Right atrium auricular region (tissue), 2 donors: ENCODE measurements at regions not wholly inside any gene's neighbourhood (a gene's known extent, or its start where the extent isn't known, plus 50 kb on each side); places are given as distances from the start of the nearest gene placed in this dataset.
"Not testable (repeated sequence)": the region's sequence is repeated elsewhere in the genome, so short reads cannot be mapped to it uniquely, and the experiment has no call there.

Experiments
- DNase-seq: peaks from one replicate; pipeline ENCODE4 v3.0.0-alpha.2; 2019; ENCODE audit warnings: low spot score
- H3K27ac ChIP-seq, 2 donors: fragments of 200-600 bp; sonication (generic); 1 replicate in 1 of 2; 2 replicates in 1 of 2; pipeline ENCODE4 v1.5.1; 2016 to 2019
- H3K27me3 ChIP-seq, 2 donors: fragments of 200-600 bp; sonication (generic); one replicate each; pipeline versions ENCODE4 v1.5.1 to v1.6.0; 2017 to 2019
- H3K36me3 ChIP-seq: fragments of 200-600 bp; sonication (generic); one replicate; pipeline ENCODE4 v1.5.1; 2016
- H3K4me1 ChIP-seq, 2 donors: fragments of 200-600 bp; sonication (generic); one replicate each; pipeline versions ENCODE4 v1.5.1 to v1.6.0; 2017 to 2019
- H3K4me3 ChIP-seq, 2 donors: fragments of 200-600 bp; sonication (generic); 1 replicate in 1 of 2; 2 replicates in 1 of 2; pipeline ENCODE4 v1.5.1; 2017 to 2019; ENCODE audit warnings: mild to moderate bottlenecking in 1 of 2, moderate library complexity in 1 of 2
- H3K9me3 ChIP-seq, 2 donors: fragments of 200-600 bp; sonication (generic); one replicate each; pipeline ENCODE4 v1.5.1; 2019
- CTCF ChIP-seq, 2 donors: fragments of 200-600 bp; sonication (generic); IDR thresholded peaks; one replicate each; pipeline ENCODE4 v1.5.1; 2019; ENCODE audit warnings: antibody characterized with exemption in 2 of 2

- H3K36me3 ChIP-seq, result no peaks in the 10 kb centered on the region
- no peaks in the 10 kb centered on the region for H3K4me1 ChIP-seq
- no peak for DNase-seq
- H3K27ac ChIP-seq, result no peak overlapping the region
- no peak overlapping the region for H3K4me3 ChIP-seq
- TF ChIP-seq CTCF (IDR thresholded peaks at IDR 0.05), result no peak
- H3K9me3 ChIP-seq, result no peaks in the 10 kb centered on the region
- H3K27me3 ChIP-seq, result no peaks in the 10 kb centered on the region
Measured at GRCh38 chr10:81200801-81201200, 663.1 kb downstream of the SH2D4B start.

GRCh38 chr10:81207359-81207758, 667.6 kb upstream of the NRG3 start:
- H3K9me3 ChIP-seq, H3K36me3 ChIP-seq, H3K4me3 ChIP-seq, H3K4me1 ChIP-seq, DNase-seq, H3K27ac ChIP-seq, H3K27me3 ChIP-seq: not testable (repeated sequence)

GRCh38 chr10:81213370-81213769, 661.6 kb upstream of the NRG3 start:
- no peaks in the 10 kb centered on the region for H3K4me1 ChIP-seq
- H3K27me3 ChIP-seq, result no peaks in the 10 kb centered on the region
- H3K4me3 ChIP-seq, result no peak overlapping the region
- H3K36me3 ChIP-seq, result no peaks in the 10 kb centered on the region
- H3K9me3 ChIP-seq, result no peaks in the 10 kb centered on the region
- H3K27ac ChIP-seq, result no peak overlapping the region
- no peak for TF ChIP-seq CTCF (IDR thresholded peaks at IDR 0.05)
- DNase-seq, result no peak

GRCh38 chr10:81215498-81215897, 659.5 kb upstream of the NRG3 start:
- Histone ChIP-seq H3K36me3 (no peaks in the 10 kb centered on the region), H3K4me3 (no peak overlapping the region), H3K27me3 (no peaks in the 10 kb centered on the region), H3K9me3 (no peaks in the 10 kb centered on the region), H3K4me1 (no peaks in the 10 kb centered on the region), H3K27ac (no peak overlapping the region)
- TF ChIP-seq CTCF (IDR thresholded peaks at IDR 0.05), result no peak
- no peak for DNase-seq

- H3K4me1 ChIP-seq, result no peaks in the 10 kb centered on the region
- H3K36me3 ChIP-seq, result no peaks in the 10 kb centered on the region
- no peaks in the 10 kb centered on the region for H3K27me3 ChIP-seq
- H3K4me3 ChIP-seq, result no peak overlapping the region
- no peak for TF ChIP-seq CTCF (IDR thresholded peaks at IDR 0.05)
- no peak for DNase-seq
- no peaks in the 10 kb centered on the region for H3K9me3 ChIP-seq
- H3K27ac ChIP-seq, result no peak overlapping the region
Measured at GRCh38 chr10:81216949-81217348, 658.0 kb upstream of the NRG3 start.

GRCh38 chr10:81218307-81218706, 656.7 kb upstream of the NRG3 start:
- Histone ChIP-seq H3K4me1 (no peaks in the 10 kb centered on the region), H3K4me3 (no peak overlapping the region), H3K36me3 (no peaks in the 10 kb centered on the region), H3K27me3 (no peaks in the 10 kb centered on the region), H3K27ac (no peak overlapping the region), H3K9me3 (no peaks in the 10 kb centered on the region)
- DNase-seq, result no peak
- no peak for TF ChIP-seq CTCF (IDR thresholded peaks at IDR 0.05)
